NT2/D1 (cell line): ENCODE measurements at regions not wholly inside any gene's neighbourhood (a gene's known extent, or its start where the extent isn't known, plus 50 kb on each side); places are given as distances from the start of the nearest gene placed in this dataset.

ENCODE experiments used
- DNase-seq: peaks from one replicate; pipeline ENCODE4 v3.0.0-alpha.2; 2011; ENCODE audit warnings: low read depth, low spot score
- H3K27me3 ChIP-seq: 2 replicates; pipeline ENCODE4 v1.6.0; 2011; ENCODE audit warnings: mild to moderate bottlenecking; ENCODE audit not compliant: insufficient read length, insufficient read depth
- H3K36me3 ChIP-seq: 2 replicates; pipeline ENCODE4 v1.6.1; 2011; ENCODE audit warnings: mild to moderate bottlenecking, low read length, mixed read lengths; ENCODE audit not compliant: insufficient read depth, insufficient read length
- H3K4me1 ChIP-seq: 2 replicates; pipeline ENCODE4 v1.5.1; 2011; ENCODE audit not compliant: insufficient read depth, insufficient read length
- H3K4me3 ChIP-seq: 2 replicates; pipeline ENCODE4 v1.5.1; 2011; ENCODE audit warnings: low read depth; ENCODE audit not compliant: insufficient read length
- H3K9ac ChIP-seq: 2 replicates; pipeline ENCODE4 v1.6.0; 2011; ENCODE audit warnings: low read depth; ENCODE audit not compliant: insufficient read length
- H3K9me3 ChIP-seq: 2 replicates; pipeline ENCODE4 v1.5.1; 2011; ENCODE audit warnings: mild to moderate bottlenecking, low read length; ENCODE audit not compliant: insufficient read depth
- SUZ12 ChIP-seq: IDR thresholded peaks from 2 replicates; pipeline ENCODE4 v1.6.1; 2011; ENCODE audit not compliant: insufficient read length, insufficient read depth; ENCODE audit errors: extremely low read depth
- YY1 ChIP-seq: IDR thresholded peaks from 2 replicates; pipeline ENCODE4 v1.6.1; 2011; ENCODE audit not compliant: insufficient read length, insufficient read depth
- ZNF274 ChIP-seq: IDR thresholded peaks from 2 replicates; pipeline ENCODE4 v1.6.1; 2011; ENCODE audit warnings: mild to moderate bottlenecking, low read depth, low read length

DNA sequence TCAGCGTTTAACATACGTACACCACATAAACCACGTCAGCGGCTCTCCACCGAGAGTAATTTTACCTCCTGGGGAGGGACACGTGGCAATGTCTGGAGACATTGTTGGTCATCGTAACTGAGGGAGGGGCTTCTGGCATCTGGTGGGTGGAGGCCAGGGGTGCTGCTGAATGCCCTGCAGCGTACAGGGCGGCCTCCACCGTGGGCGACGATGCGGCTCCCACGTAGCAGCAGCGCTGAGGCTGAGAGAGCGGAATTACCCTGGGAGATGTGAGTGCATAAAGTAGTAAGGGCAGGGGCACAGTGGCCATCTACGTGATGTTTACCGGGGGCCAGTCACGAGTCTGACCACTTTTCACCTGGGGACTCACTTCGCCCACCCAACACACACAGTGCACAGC is 212.4 kb downstream of the RBFOX3 start:
- peaks cover 7% of the 10 kb centered on the region for H3K4me1 ChIP-seq
- H3K36me3 ChIP-seq: no peaks in the 10 kb centered on the region
- DNase-seq: no peak
- H3K27me3 ChIP-seq: peaks cover 15% of the 10 kb centered on the region
- no peaks in the 10 kb centered on the region for H3K9me3 ChIP-seq
- H3K9ac ChIP-seq: no peak overlapping the region
- H3K4me3 ChIP-seq: no peak overlapping the region
- TF ChIP-seq ZNF274 (no peak), YY1 (no peak), SUZ12 (no peak)

DNA sequence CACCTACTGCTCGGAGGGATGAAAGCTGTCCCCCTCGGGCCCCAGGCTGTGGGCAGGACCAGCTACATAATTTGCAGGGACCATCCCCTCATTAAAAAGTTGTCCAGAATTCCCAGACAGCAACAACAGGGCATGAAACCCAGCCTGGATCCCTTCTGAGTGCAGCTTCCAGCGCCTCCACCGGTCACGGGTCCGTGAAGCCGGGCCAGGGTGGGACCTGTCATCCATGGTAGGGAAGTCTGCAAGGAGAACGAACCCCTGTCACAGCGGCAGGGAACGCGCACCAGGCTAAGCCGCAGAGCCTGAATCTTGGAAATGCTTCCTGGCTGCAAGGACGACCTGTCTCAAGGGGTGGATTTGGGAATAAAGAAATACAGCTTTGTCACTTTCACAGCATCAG is 214.2 kb downstream of the RBFOX3 start:
- Histone ChIP-seq H3K4me1 (peaks cover 3% of the 10 kb centered on the region), H3K36me3 (no peaks in the 10 kb centered on the region), H3K9ac (no peak overlapping the region), H3K27me3 (peaks cover 31% of the 10 kb centered on the region), H3K4me3 (no peak overlapping the region), H3K9me3 (peaks cover 4% of the 10 kb centered on the region; the same call in 1 of the 2 replicates)
- TF ChIP-seq SUZ12 (no peak), ZNF274 (no peak), YY1 (no peak)
- no peak for DNase-seq

DNA sequence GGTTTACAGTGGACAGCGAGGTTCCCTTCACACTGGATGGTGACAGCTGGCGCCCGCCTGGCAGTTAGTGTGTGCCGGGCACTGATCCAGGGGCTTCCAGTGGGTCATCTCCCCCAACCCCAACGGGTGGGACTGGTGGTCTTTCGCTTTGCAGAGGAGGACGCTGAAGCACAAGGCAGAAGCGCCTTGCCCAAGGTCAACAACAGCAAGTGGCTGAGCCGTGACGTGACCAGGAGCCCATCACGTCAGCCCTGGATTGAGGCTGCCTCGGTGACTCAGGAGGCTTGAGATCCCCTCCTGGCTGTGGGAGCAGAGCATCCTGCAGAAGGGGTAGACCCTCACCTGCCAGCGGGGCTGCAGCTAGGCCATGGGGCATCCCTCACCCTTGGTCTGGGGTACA is 215.3 kb downstream of the RBFOX3 start:
- DNase-seq: no peak
- peaks cover 4% of the 10 kb centered on the region; the same call in 1 of the 2 replicates for H3K9me3 ChIP-seq
- H3K36me3 ChIP-seq: no peaks in the 10 kb centered on the region
- no peak overlapping the region for H3K4me3 ChIP-seq
- peaks cover 5% of the 10 kb centered on the region for H3K4me1 ChIP-seq
- peaks cover 40% of the 10 kb centered on the region for H3K27me3 ChIP-seq
- TF ChIP-seq ZNF274: no peak
- TF ChIP-seq YY1: no peak
- TF ChIP-seq SUZ12: no peak
- no peak overlapping the region for H3K9ac ChIP-seq

DNA sequence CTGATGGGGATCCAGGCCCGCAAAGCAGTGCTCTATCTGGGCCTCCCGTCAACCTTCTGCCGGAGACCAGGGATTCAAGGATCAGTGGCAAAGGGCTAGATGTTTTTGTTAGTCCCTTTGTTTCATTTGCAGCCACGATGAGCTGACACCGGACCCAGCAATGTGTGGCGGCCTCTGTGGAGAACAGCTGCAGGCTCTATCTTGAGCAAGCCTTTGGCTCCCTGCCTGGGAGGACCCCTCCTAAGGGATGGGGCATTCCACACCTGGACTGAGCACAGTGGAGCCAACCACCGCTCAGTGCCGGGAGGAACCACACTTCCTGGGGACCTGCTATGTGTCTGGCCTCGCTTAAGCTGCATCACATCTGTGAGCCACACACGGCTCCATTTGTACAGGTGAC is 215.8 kb downstream of the RBFOX3 start:
- peaks cover 5% of the 10 kb centered on the region for H3K4me1 ChIP-seq
- no peak overlapping the region for H3K9ac ChIP-seq
- H3K27me3 ChIP-seq: peaks cover 38% of the 10 kb centered on the region
- no peaks in the 10 kb centered on the region for H3K36me3 ChIP-seq
- DNase-seq: no peak
- peaks cover 4% of the 10 kb centered on the region; the same call in 1 of the 2 replicates for H3K9me3 ChIP-seq
- no peak overlapping the region for H3K4me3 ChIP-seq
- no peak for TF ChIP-seq SUZ12
- TF ChIP-seq YY1: no peak
- TF ChIP-seq ZNF274: no peak

DNA sequence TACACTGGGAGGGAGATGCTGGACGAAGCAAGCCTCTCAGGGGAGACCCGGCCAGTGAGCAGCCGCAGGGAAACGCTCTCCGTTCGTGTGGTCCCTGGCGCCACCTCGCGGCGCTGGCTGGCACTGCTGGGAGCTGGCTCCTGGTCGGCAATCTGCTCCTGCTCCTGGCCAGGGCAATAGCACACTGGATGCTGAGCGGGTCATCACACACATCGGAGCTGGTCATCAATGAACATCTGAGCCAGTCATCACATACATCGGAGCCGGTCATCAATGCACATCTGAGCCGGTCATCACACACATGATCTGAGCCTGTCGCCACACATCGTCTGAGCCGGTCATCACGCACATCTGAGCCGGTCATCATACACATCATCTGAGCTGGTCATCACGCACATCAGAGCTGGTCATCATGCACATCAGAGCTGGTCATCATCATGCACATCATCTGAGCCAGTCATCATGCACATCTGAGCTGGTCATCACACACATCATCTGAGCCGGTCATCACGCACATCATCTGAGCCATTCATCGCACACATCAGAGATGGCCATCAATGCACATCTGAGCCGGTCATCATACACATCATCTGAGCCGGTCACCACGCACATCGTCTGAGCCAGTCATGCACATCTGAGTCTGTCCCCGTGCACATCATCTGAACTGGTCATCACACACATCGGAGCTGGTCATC is 217.3 kb downstream of the RBFOX3 start:
- H3K36me3 ChIP-seq: no peaks in the 10 kb centered on the region
- no peak overlapping the region for H3K9ac ChIP-seq
- TF ChIP-seq YY1 (no peak), ZNF274 (no peak), SUZ12 (no peak)
- peaks cover 43% of the 10 kb centered on the region for H3K27me3 ChIP-seq
- no peak overlapping the region for H3K4me3 ChIP-seq
- DNase-seq: peak; percentile 44
- H3K4me1 ChIP-seq: peaks cover 4% of the 10 kb centered on the region
- H3K9me3 ChIP-seq: peaks cover 4% of the 10 kb centered on the region; the same call in 1 of the 2 replicates

DNA sequence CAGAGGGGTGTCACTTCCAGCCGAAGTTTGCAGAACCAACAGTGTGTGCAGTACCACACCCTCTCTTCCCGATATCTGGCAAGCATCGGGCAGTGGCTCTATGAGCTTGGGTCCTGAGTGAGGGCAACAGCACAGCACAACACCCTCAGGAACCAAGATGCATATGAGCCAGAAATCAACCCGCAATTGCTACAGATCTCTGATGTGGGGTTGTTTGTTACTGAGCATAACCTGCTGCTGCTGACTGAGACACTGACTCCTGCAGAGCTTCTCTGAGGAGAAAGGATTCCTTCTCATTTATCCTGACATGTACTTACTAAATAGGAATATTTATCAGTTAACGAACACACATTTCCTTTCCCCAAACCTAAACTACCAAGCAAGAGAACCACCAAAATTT is 218.3 kb downstream of the RBFOX3 start:
- Histone ChIP-seq H3K4me1 (peaks cover 7% of the 10 kb centered on the region), H3K9me3 (peaks cover 4% of the 10 kb centered on the region; the same call in 1 of the 2 replicates), H3K36me3 (no peaks in the 10 kb centered on the region), H3K4me3 (no peak overlapping the region), H3K27me3 (peaks cover 46% of the 10 kb centered on the region), H3K9ac (peak overlapping the region; percentile 32)
- no peak for DNase-seq
- TF ChIP-seq YY1 (no peak), SUZ12 (no peak), ZNF274 (no peak)

DNA sequence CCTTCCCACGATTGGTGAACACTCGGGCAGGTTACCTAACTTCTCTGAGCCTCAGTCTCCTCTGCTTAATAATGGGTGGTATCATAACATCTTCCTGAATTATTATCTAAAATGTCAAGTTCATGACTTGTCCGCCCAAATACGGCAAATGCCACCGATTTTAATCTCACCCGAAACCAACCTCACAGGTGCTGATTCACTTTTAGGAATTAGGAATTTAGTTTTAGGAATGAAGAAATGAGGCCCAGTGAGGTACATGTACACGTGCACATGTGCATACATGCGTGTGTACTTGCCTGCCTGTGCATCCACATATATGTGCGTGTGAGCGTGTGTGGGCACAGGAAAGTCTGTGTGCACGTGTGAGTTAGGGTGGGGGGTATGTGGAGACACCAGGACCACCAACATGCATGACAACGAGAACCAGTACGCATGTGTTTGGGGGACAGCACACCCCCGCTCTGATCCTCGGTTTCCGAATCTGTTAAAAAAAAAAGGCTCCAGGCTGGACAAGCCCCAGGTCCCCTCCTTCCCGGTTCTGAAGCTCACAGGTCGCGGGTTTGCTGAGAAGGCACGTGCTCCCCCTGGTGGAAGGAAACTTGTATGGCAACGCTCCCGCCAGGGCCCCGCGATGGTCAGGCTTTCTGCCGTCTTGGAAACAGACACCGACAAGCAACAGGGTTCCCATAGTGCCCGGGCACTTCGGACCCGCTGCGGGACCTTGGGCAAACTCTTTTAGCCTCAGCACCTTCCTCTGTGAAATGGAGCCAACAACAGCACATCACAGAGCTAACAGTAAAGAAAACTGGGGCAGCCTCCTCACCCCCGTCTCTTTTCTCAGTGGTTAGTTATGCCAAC is 219.2 kb downstream of the RBFOX3 start:
- H3K9ac ChIP-seq: peak overlapping the region; percentile 53
- H3K27me3 ChIP-seq: peaks cover 46% of the 10 kb centered on the region

More for the DNA sequence above, 219.2 kb downstream of the RBFOX3 start:
- DNase-seq: peak; percentile 68
- peaks cover 4% of the 10 kb centered on the region; the same call in 1 of the 2 replicates for H3K9me3 ChIP-seq
- peaks cover 9% of the 10 kb centered on the region for H3K4me1 ChIP-seq
- no peaks in the 10 kb centered on the region for H3K36me3 ChIP-seq
- no peak overlapping the region for H3K4me3 ChIP-seq
- no peak for TF ChIP-seq SUZ12
- no peak for TF ChIP-seq YY1
- no peak for TF ChIP-seq ZNF274
